GM12892 (cell line): ENCODE measurements at regions not wholly inside any gene's neighbourhood (a gene's known extent, or its start where the extent isn't known, plus 50 kb on each side); places are given as distances from the start of the nearest gene placed in this dataset.

Source experiments
- POLR2A ChIP-seq: IDR thresholded peaks from 2 replicates; pipeline ENCODE4 v1.6.1; 2011; ENCODE audit warnings: low read depth, low read length, control low read depth
- POLR2AphosphoS5 ChIP-seq: IDR thresholded peaks from 2 replicates; pipeline ENCODE4 v1.6.1; 2011; ENCODE audit warnings: low read depth, low read length, control low read depth
- TAF1 ChIP-seq: IDR thresholded peaks from 2 replicates; pipeline ENCODE4 v1.6.1; 2011; ENCODE audit warnings: low read depth, mild to moderate bottlenecking, control low read depth, low read length, borderline replicate concordance

- TF ChIP-seq POLR2A (no peak), POLR2AphosphoS5 (no peak), TAF1 (no peak)
Measured at GRCh38 chr11:110809417-110810199, 97.4 kb upstream of the ARHGAP20 start.
